ENCODE measurements at regions not wholly inside any gene's neighbourhood (a gene's known extent, or its start where the extent isn't known, plus 50 kb on each side); places are given as distances from the start of the nearest gene placed in this dataset.
"Not testable (repeated sequence)": the region's sequence is repeated elsewhere in the genome, so short reads cannot be mapped to it uniquely, and the experiment has no call there.

DNA sequence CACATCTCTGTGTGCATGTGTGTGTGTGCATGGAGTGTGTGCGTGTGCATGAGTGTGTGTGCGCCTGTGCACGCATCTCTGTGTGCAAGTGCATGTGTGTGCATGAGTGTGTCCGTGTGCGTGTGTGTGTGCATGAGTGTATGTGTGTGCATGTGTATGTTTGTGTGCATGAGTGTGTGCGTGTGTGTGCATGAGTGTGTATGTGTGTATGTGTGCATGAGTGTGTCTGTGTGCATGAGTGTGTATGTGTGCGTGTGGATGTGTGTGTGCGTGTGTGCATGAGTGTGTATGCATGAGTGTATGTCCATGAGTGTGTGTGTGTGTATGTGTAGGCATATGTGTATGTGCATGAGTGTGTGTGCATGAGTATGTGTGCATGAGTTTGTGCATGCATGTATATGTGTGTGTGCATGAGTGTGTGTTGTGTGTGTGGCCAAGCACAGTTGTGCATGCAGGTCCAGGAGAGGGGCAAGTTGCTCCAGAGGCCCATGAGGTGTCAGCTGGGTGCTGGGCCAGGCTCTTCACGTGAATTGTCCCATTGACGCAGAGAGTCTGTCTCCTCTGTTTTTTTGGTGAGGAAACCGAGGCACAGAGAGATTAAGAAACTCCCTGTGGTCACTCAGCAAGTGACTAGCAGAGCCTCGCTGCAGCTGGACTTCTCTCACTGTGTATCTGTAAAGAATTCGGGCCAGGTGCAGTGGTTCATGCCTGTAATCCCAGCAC lies 75.5 kb downstream of the ASB1 start:
- no peak for DNase-seq

DNA sequence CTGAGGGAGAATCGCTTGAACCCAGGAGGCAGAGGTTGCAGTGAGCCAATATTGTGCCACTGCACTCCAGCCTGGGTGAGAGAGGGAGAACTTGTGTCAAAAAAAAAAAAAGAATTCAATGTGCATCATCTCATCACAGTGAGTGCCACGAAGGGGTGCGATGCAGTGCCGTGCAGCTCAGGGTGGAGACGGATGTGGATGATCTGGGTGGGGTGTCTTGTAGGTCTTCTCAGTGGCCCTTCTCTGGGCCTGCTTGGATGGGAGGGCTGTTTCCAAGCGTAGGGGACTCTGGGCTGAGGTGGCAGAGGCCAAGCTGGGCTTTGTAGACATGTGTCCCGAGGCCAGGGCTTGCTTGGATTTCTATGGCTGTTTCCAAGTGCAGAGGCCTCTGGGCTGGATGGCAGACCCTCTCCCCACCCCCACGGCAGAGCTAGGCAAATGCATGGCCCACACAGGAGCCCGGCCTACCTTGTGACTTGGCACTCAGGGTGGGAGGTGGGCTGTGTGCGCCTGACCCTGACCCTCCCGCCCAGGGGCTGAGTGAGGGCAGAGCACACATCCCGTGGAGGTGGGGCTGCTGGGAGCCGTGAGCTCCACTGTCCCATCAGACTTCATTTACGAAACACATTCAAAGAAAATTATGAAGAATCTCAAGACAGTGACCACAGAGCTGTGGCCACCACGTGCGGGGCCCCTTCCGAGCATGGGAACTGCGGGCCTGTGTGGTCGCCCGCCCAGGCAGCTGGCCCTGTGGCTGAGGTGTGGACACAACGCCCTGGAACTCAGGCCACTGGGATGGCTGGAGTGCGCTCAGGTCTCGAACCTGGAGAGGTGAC lies 76.4 kb downstream of the ASB1 start:
- DNase-seq: no peak

DNA sequence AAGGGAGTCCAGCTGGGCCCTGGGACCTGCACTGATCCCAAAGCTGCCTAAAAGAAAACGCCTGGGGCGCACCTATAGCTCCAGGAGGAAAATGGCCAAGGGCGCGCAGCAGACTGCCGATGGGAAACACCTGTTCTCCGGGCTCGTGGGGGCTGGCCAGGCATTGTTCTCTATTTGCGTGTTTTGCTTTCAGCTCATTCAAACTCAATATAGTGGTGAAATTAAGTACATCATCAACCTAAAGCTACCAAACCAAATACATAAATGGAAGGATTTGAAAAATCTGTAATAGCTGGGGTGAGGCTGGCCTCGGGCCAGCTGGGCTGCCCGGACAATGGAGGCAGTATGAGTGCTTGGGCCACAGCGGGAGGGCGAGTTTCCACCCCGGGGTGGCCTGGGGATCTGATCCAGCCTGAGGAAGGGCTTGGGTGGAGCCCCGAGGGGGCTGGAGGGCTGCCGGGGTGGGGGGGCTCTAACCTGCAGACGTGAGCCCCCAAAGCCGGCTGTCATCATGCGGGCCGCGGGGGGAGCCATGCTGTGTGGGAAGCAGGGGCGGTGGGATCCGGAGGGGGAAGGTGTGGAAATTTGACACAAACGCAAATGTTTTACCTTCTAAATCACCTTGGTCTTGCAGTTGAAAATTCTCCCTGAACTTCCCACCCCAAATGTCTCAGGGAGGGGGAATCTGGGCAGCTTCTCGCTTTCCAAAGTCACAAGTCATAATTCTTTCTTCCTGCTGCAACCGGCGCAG lies 77.6 kb downstream of the ASB1 start:
- DNase-seq: peak; percentile 68

DNA sequence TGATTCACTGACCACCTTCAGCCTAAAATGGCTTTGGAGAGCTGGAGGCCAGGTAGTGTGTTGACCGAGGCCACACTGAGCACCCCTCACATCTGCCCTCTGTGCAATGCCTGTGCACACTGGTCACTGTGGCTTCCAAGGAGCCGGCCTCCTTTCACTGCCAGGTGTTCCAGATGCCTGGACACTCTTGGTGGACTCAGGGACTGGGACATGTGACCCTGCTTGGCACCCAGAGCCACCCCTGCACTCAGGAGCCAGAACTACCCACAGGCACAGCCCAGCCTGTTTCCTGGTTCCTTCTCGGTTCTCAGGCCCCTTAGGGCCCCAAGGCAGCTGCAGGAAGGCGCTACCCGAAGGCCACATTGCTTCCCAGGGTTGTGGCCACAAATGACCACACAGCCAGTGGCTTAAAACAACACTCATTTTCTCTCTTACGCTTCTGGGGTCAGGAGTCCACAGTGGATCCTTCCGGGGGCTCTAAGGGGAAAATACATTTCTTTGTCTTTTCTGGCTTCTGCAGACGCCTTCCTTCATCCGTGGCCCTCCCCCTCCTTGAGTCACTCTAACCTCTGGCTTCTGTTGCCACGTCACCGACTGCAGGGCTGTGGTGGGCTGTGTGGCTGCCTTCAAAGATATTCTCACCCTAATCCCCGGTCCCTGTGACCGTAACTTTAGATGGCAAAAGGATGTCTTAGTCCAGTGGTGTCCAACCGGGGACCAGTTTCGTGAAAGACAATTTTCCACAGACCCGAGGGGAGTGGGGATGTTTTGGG lies 78.6 kb downstream of the ASB1 start:
- no peak for DNase-seq

DNA sequence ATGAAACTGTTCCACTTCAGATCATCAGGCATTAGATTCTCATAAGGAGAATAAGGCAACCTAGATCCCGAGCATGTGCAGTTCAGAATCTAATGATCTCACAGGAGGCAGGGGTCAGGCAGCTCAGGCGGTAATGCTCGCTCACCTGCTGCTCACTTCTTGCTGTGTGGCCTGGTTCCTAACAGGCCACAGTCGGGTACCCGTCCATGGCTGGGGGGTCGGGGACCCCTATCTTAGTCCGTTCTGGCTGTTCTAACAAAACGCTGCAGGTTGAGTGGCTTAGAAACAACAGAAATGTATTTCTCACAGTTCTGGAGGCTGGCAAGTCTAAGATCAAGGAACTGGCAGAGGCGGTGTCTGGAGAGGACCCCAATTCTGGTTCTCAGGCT lies 79.2 kb downstream of the ASB1 start:
- no peak for DNase-seq

DNA sequence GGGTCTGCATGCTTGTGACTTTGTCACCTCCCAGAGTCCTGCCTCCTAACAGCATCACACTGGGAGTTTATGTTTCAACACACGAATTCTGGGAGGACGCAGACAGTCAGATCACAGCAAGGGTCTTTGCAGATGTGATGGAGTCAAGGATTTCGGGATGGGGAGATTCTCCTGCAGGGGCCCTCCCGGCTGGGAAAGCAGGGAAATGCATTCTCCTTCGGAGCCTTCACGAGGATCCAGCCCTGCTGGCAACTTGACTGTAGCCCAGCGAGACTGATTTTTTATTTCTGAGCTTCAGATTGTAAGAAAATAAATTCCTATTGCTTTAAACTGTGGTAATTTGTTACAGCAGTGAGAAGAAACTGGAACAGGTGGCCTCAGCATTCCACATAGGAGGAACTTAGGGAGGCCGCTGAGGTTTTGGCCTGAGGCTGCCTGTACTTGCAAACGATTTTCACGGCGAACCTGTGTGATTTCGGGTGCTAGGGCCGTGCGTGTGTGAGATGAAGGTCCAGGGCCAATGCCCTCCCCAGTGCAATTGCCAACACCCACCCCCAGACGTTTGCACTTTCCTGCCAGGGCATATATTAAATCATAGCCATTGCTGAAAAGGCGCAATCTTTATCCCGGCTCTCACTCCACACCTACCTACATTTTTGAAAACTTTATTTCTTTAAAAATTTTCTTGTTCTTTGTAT lies 79.8 kb downstream of the ASB1 start:
- DNase-seq: no peak

- no peak for DNase-seq
These were observed 81.1 kb downstream of the ASB1 start for GRCh38 chr2:238507836-238508235.

- no peak for DNase-seq
These were observed 82.6 kb downstream of the ASB1 start for GRCh38 chr2:238509151-238509835.

DNA sequence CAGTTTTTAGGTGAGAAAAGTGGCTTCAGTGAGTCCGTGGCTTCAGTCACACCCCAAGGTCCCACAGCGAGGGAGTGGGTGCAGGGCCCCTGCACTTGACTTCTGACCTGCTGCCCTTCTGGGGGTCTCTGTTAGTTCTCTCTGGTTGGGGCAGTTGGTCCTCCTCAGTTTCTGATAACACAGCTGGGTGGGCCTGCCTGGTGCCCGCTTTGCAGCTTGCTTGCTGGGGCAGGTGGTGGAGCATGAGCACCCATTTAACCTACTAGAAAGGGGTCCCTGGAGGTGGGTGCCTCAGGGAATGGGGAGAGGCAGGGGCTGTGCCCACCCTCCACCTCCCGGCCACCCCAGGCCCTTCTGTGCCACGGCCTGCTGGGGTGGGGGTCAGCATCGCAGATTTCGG lies 83.2 kb downstream of the ASB1 start:
- DNase-seq: no peak

- no peak for DNase-seq
These were observed 84.3 kb downstream of the ASB1 start for GRCh38 chr2:238510911-238511613.

DNA sequence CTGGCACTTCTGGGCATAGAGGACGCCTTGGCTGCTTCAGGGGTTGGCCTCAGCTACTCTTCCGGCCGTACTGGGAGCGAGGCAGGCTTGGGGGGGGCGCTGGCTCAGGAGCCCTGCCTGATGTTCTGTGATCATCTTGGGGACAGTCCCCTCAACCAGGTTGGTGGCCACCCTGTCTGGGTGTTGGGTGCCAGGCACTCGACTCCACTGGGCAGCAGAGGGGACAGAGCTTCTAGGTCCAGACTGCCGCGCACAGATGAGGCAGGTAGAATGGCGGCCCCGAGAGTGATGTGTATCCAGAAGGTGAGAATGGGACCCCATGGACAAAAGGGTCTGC lies 84.9 kb downstream of the ASB1 start:
- DNase-seq: no peak

GRCh38 chr2:238512247-238512867 lies 85.6 kb downstream of the ASB1 start:
- DNase-seq: no peak

DNA sequence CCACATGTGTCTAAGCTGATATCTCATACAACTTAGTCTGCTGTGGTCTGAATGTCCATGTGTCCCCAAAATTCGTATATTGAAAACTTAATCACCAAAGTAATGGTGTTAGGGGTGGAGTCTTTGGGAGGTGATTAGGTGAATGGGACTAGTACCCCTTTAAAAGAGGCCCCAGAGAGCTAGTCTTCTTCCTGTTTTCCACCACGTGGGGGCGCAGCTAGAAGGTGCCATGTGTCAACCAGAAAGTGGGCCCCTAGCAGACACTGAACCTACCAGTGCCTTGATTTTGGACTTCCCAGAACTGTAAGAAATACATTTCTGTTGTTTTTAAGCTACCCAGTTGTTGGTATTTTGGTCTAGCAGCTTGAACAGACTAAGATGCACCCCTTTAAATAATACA lies 86.6 kb downstream of the ASB1 start:
- no peak for DNase-seq

DNA sequence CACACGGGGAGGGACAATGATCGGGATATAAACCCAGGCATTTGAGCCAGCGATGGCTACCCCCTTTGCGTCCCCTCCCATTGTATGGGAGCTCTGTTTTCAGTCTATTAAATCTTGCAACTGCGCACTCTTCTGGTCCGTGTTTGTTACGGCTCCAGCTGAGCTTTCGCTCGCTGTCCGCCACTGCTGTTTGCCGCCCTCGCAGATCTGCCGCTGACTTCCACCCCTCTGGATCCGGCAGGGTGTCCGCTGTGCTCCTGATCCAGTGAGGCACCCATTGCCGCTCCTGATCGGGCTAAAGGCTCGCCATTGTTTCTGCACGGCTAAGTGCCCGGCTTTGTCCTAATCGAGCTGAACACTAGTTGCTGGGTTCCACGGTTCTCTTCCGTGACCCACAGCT lies 87.3 kb downstream of the ASB1 start:
- DNase-seq: not testable (repeated sequence)

DNA sequence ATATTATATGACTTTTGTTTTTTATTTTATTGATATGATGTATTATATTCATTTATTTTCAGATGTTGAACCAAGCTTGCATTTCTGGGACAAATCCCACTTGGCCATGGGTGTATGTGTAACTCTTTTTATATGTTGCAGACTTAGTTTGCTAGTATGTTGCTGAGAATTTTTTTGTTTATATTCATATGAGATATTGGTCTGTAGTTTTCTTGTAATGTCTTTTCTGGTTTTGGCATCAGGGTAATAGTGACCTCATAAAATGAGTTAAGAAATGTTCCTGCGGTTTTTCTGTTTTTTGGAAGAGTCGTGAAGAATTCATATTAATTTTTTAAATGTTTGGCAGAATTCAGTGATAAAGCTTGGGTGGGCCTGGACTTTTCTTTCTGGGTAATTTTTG lies 88.7 kb downstream of the ASB1 start:
- no peak for DNase-seq

DNA sequence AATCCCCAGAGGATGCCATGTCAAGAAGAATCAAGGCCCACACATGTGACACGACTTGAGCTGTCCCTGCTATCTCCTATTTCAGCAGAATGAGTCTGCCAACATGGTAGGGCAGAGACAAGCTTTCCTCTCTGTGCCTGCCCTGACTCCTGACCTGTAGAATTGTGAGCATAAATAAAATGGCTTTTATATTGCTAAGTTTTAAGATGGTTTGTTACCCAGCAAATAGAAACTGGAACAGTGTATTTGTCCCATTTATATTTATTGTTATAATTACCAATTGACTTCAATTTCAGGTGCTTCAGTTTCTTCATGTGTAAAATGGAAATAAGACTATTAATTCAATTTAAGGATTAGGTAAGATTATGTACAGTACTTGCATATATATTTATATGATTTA lies 90.5 kb downstream of the ASB1 start:
- no peak for DNase-seq

- no peak for DNase-seq
These were observed 91.6 kb downstream of the ASB1 start for GRCh38 chr2:238518172-238518820.

- no peak for DNase-seq
These were observed 92.1 kb downstream of the ASB1 start for GRCh38 chr2:238518821-238519186.

DNA sequence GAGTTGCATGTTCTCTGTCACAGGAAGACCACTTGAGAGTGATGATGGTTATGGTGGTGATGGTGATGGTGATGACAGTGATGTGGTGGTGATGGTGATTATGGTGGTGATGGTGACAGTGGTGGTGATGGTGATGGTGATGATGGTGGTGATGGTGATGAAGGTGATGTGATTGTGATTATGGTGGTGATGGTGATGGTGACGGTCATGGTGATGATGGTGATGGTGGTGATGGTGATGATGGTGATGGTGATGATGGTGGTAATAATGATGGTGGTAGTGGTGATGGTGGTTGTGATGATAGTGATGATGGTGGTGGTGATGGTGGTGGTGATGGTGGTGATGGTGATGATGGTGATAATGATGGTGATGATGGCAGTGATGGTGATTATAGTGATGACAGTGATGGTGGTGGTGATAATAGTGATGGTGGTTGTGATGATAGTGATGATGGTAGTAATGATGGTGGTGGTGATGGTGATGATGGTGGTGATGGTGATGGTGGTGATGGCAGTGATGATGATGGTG lies 93.7 kb downstream of the ASB1 start:
- no peak for DNase-seq

DNA sequence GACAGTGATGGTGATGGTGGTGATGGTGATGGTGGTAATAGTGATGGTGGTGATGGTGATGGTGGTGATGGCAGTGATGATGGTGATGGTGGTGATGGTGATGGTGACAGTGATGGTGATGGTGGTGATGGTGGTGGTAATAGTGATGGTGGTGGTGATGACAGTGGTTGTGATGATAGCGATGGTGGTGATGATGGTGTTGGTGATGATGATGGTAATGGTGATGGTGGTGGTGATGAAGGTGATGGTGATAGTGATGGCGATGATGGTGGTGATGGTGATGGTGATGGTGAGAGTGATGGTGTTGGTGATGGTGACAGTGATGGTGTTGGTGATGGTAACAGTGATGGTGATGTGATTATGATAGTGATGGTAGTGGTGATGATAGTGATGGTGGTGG lies 94.3 kb downstream of the ASB1 start:
- no peak for DNase-seq
